ENCODE measurements at regions not wholly inside any gene's neighbourhood (a gene's known extent, or its start where the extent isn't known, plus 50 kb on each side); places are given as distances from the start of the nearest gene placed in this dataset.

DNA sequence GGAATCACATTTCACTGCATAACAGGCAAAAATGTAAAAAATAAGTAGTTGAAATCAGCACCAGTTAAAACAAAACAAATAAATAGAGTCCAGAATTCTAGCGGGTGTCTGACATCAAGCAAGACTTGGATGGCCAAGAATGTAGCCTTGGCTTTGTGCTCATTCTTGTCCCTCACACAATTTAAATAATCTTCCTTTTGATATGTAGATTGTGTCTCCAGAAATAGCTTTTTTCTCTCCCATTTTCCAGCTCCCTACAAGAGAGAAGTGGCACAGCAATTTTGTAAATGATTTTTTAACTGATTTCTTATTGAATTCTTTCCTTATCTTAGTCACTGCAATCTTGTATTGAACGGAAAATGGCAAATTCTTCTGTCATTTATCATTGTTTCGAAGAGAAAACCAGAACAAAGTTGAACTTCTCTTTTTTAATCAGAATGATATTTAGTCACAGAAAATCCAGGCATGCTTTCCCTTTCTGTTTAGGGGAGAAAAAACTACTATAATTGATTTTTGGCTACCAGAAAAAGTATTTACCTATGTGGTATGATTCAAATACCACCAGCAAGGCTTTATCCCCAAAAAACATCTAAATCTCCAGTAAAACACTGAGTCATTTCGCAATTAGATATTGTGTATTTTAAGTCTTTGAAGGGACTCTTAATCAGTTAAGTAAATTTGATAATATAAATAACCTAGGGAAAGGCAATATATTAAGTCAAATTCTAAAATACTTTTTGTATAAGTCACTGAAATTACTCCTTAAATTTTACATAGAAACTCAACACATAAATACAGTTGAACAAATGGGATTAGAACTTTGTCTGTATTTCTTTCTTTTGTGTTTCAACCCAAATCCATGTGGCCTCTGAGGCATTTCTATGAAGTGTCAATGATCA is 481.7 kb downstream of the GBE1 start:
- no peak for DNase-seq (ENCODE audit: low spot score)

DNA sequence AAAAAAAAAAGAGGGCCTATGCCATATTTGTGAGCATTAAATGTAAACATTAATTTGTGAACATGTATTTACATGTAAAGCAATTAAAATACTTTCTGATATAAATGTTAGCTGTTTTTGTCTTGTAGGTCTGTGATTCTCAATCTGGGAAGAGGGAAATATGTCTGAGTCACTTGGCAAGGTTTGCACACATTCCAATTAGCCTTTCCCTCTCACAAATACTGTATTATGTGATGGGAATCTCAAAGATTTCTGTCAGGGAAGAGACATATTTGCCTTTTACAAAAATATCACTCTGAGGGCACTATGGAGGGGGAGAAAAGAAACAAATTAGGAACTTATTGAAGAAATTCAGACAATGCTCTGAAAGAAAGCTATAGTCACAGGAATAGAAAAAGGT is 483.6 kb downstream of the GBE1 start:
- no peak for DNase-seq (ENCODE audit: low spot score)

DNA sequence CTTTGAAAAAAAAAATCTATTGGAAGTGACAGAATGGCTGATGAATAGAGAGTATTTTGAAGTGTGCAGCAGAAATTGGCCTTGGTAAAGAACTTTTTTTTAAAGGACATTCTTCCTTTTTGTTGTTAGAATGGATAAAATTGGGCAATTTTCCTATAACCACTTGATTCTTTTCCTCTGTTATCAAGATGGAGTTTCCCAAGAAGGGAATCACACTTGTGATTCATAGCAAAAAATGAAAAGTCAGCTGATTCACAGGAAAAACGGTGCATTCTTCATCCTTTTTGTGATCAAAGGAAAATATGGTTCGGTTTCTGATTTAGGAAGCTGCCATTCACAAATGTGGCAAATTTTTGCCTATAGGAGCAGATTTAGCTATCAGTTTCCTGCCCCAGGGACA is 486.8 kb downstream of the GBE1 start:
- no peak for DNase-seq (ENCODE audit: low spot score)

DNA sequence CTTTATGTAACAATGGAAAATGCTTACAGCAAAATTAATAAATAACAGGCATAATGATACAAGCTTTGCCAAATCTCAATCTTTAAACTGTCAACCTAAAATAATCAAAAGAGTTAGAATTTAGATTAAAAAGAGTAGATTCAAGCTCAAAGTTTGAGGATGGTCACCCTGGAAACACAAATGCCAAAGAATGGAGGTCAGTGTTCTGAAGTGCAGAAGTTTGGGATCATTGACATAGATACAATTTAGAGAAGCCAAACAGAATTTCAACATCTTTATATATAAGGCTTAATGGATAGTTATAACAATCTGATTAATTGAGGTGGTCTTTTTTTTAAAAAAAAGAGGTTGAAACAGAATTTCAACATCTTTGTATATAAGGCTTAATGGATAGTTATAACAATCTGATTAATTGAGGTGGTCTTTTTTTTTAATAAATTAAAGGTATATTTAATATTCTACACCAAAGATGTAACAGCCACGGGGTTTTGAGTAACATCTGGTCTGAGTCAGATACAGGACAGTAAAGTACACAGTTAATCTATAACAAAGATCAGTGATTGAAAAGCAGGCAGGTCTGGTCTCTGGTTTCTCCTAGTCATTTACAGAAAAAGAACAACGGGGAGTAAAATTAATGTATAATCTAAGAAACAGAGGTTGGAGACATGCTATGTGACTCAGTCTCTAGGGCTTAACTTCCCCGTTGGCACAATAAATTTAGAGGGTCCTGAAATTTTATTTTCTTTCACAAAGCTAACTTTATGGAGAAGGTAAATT is 490.7 kb downstream of the GBE1 start:
- DNase-seq (ENCODE audit: low spot score), result no peak

DNA sequence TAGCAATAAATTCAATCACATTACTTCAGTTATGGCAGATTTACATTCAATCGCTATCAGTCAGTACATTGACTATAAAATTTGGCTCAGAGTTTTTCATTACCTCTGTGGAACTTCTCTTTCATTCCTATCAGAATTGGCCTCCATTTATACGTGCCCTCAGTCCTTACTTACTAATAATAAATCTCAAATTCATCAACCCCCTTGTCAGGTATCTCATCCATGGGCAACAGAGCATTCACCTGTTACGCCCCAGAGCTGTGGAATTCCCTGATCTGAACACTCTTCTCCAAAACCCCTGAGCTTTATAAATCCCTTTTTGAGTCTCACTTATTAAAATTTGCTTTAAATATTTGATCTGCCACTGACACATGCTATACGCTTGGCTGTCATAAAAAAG is 492.9 kb downstream of the GBE1 start:
- no peak for DNase-seq (ENCODE audit: low spot score)

DNA sequence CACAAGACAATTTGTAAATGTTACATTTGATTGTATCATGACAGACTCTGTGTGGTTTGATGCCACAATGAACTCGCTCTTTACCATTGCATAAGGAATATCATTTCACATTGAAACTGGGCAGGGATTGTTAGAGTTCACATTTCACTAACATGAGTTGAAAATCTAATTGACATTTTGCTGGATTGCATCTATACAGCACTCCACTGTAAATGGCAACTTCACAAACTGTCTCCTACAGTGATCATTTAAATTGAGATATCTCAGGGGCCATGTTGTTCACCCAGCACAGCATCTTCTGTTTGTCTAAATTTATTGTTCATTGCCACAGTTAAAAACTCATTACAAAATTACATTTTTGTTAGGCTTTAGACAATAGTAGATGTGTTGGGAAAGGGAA is 499.4 kb downstream of the GBE1 start:
- DNase-seq (ENCODE audit: low spot score), result no peak

DNA sequence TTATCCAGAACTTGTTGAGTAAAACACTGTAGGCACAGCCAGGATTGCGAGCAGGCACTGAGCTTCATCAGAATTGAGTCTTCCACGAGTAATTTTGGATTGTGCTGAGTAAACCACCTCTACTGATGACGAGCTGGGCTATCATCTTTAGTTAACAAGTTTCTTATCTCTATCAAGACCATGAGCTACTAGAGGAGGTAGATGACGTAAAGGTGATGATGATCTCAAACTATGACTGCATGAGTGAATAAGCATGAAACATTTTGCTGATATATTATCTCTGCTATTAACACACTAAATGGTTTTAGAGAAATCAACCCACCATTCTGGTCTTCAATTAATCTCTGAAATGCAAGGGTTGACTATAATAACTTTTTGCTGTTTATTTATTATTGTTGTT is 506.0 kb downstream of the GBE1 start:
- no peak for DNase-seq (ENCODE audit: low spot score)

DNA sequence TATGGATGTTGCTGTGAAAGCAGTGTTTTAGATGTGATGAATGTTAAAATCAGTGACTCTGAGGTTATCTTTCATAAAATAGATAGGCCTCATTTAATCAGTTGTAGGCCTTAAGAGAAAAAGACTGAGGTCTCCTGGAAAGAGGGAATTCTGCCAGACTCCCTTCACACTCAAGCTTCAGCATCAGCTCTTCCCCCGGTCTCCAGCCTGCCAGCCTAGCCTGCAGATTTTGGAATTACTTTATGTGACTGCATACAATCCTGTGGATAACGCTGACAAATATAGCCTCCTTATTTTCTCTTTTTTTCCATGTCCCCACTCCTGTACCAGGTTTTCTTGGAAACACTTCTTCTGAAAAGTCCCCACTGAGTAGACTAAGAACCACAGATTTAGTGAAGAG is 510.3 kb downstream of the GBE1 start:
- no peak for DNase-seq (ENCODE audit: low spot score)

DNA sequence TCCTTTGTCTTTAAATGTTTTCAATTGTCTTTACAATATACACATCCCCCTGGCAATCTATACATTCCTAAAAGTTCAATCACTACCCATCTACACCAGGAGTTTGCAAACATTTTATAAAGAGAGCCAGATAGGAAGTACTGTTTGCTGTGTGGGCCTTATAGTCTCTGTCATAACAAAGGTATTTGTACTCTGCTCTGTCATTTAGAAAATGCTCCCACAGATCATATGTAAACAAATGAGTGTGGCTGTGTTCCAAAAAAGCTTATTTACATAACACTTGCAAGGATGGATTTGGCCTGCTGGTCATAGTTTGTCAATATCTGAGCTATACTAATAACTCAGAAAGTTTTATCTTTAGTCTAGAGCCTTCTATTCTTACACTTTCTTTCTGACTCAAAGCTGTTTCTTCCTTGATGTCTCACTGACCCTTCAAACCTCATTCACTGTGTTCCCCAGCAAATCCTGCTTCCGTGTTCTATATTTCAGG is 511.9 kb downstream of the GBE1 start:
- no peak for DNase-seq (ENCODE audit: low spot score)

DNA sequence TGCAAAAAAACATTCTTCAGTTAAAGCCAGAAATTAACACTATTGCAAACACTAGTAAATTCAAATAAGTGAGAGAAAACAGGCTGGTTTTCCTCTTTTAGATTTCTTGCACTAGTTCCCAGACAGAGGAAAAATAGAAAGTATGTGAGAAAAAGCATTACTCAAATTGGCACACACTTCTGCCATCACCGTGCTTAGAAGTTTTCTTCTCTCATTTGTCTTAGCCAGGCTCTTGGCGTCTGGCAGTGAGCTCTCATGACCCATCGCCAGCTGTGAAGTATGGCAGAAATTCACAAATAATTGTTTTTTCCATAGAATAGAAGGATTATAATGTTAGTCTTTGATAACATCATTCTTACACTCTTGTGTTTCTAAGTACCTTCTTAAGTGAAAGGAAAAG is 515.9 kb downstream of the GBE1 start:
- no peak for DNase-seq (ENCODE audit: low spot score)

DNA sequence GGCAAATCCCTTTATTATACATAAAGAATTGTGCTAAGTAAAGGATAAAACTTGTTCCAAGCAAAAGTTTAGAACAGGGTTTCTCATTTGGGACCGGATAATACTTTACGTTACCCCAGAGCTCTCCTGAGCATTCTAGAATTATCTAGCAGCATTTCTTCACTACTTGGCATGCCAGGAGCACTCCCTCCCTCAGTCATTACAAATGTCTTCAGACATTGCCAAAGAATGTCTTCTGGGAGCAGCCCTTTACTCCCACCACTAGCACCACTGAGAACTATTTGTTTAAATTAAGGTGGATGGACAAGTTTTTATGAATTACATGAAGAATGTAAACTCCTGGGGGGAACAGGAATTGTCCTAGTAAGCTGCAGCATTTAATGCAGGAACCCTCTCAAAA is 516.4 kb downstream of the GBE1 start:
- no peak for DNase-seq (ENCODE audit: low spot score)

DNA sequence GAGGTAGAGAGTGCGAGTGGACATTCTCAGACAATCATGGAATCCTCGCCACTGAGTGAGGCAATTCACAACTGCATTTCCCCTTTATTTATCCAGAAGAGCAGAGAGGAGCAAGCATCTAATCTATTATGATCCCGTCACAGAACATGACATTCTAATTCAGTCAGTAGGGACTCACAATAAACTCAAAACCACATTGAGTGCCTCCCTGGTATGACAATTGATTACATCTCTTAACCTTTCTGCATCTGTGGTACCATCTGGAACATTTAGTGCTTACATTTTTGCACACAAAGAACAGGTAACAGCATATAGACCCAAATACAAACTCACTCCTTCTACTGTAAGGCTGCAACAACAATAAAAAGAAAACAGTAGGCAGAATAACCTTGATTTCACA is 517.2 kb downstream of the GBE1 start:
- DNase-seq (ENCODE audit: low spot score), result no peak

DNA sequence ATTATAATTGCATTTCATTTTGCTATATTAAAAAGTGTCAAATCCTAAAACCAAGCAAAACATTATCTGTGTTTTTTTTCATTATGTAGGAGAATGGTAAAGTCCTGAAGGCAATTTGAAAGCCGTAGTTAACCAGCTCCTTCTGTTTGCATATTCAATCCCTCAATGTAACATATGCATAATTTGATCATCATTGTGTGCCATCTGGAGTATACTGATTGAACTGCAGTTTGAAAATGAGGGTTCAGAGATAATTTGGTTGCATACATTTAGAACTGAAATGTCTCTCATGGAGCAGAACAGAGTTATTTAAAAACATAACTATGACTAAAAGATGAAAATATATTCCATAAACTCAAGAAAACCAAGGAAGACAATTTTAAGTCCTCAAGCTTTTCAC is 518.6 kb downstream of the GBE1 start:
- DNase-seq (ENCODE audit: low spot score), result no peak

DNA sequence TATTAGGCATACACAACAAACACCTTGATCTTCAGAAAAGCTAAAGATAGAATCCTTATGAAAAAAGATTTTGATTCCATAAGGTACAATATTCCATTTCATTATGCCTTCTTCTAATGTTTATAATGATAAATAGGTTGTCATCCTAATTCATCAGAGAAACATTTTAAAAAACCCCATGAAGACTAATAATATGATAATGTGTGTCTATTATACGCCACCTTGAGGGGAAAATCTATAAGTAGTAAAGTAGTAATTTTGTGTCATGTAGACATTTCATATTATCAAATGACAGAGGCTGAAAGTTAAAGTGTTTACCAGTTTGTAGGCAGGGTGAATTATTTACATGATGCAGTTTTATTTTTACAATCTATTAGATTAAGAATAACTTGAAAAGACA is 524.3 kb downstream of the GBE1 start:
- DNase-seq (ENCODE audit: low spot score), result no peak

DNA sequence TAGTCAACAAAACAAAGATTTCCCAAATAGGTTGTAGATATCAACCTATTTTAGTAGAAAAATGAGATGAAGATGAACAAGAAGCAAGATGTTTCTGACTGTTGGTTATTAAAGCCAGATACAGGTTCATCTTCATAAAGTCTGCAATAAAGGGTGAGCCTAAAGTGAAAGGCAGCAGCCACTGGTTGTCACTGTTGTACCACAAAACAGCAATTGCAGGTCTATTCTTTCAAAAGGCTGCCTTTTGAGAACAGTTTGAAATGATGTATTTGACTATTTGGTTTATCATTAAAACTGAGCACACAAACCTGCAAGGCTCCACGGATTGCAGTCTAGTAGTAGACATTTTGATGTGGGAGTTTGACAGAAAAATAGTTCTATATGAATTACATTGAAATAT is 543.4 kb downstream of the GBE1 start:
- DNase-seq (ENCODE audit: low spot score), result no peak

DNA sequence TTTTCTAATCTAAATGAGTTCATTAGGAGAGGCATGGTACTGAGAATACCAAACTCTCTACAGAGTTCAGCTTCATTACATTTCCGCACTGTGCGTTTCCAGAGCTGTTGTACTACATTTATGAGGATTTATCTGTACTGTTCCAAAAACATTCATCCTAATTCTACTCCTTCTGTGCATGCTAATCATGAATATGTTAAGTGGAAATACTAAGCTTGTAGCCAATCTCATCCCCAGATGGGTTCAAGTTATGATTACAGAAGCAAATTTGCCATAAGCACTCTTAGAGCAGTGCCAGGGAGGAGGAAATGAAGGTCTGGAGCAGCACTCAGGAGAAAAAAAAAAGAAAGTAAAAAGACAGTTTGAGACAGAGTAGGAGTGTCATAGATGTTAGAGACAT is 544.3 kb downstream of the GBE1 start:
- no peak for DNase-seq (ENCODE audit: low spot score)

DNA sequence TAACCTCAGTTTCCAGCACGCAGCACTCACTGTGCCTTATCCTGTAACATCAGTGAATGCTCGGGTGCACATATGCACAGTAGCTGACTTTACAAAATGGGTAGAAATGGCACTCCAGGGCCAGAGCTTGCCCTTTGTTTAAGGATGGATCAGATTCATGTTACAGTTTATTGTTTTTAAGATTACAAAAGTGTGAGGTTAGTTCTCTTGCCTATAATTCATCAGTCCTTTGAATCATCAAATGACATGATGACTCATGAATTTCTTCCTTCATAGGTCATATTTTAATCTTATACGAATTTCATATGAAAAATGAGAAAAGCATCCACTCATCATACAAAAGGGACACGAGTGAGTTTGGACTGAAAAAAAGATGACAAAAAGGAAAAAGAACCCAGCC is 545.3 kb downstream of the GBE1 start:
- DNase-seq (ENCODE audit: low spot score), result no peak

DNA sequence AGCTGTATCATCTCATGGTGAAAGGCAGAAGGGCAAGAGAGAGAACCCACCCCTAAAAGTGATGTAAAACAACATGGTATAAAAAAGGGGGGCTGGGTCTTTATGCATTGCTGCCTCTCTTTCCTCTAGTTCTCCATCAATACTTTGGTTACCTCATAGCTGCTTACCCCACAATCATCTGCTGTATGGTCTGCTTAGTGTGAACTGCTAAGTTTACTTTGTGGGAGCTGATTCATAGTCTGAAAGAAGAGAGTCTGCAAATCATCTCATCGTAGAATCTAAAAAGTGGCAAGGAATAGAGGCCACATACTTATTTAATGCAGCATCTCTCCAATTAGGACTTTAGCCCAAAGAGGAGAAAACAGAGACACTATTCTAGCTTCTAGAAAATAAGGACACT is 546.8 kb downstream of the GBE1 start:
- no peak for DNase-seq (ENCODE audit: low spot score)

DNA sequence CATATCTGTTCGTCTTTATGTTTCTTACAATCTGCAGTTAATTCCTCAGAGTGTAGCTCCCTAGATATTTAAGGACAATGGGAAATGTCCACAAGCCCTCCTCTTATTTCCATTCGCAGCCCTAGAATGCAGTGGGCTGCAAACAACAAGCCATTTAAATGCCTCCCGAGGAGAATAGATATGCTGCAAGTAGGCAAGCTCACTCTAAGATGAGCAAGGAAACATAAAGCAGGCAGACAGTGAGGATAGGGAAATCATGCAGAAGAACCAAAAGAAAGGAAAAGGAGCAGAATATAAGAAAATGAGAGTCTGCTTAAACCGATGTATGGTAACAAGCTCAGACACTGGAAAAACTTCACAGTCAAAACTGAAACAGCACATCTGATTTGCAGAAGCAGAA is 561.9 kb downstream of the GBE1 start:
- DNase-seq (ENCODE audit: low spot score), result no peak

DNA sequence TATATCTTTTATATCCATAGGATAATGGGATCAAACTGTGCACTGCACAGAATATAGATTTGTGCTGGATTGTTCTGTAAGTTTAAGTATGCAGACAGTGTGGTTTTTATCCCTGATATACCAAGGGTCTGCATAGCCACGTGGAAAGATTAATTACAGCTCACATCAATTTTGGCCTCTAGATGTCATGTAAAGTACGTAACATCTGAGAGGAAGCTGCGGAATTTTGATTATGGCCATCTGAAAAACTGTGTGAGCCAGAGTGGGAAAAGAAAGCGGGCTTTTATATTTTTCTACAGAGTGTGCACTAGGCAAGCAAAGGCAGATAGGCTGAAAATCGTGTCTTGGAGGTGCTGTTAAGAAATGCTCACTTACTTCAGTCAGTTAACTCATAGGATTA is 562.7 kb downstream of the GBE1 start:
- DNase-seq (ENCODE audit: low spot score), result no peak

DNA sequence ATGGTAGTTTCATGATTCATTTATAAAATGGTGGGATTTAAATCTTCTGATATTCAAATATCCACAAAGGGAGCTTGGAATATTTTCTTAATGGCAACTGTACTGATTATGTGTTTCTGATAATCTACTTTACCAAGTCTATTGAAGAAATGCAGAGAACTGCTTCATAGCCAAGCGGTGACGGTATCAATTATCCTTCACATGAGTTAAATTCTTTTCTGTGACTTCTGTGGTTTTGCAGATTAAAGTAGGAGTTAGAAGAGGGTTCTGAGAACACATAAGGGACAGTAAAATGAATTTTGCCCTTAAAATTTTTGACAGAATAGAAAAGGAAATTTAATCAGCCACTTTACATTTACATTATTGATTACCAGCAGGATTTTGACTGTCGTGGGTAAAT is 563.2 kb downstream of the GBE1 start:
- no peak for DNase-seq (ENCODE audit: low spot score)

DNA sequence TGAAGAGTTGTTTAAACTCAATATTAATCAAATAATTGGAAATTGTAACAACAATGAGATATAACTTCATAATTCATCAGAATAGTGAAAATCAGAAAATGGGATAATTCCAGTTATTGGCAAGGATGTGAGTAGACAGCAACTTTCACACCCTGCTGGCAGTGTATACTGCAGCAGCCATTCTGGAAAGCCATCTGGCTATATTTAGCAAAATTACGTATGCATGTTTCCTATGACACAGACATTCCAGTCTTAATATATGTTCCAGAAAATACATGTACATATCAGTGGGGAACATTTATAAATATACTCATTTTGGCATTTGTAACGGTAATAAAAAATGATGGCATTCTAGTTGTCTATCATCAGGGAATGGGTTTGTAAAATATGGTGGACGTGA is 564.1 kb downstream of the GBE1 start:
- DNase-seq (ENCODE audit: low spot score), result no peak

DNA sequence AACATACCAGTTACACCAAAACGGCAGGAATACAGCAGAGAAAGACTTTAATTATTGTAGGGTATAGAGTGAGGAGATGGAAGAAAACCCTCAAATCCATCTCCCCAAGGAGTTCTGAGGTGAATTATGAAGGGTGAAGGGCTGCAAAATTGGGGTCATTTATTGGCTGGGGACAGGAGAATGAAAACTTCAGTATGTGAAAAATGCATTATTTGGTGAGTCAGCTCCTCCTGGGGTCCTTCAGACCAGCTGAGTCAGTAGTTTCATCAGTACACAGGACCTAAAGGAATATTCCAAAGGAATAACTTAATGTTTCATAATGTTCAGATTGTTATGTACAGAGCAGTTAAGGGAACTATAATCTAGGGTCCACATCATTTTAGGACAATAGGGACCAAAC is 566.0 kb downstream of the GBE1 start:
- DNase-seq (ENCODE audit: low spot score), result no peak

Data from A172 (cell line).